IgD-negative memory B cell (primary cell): ENCODE measurements at regions not wholly inside any gene's neighbourhood (a gene's known extent, or its start where the extent isn't known, plus 50 kb on each side); places are given as distances from the start of the nearest gene placed in this dataset.

Source experiments
- H3K27ac Mint-ChIP-seq, 3 donors: one replicate each; pipeline ENCODE4 v1.8.0; 2020 to 2022; ENCODE audit warnings: mild to moderate bottlenecking in 3 of 3, mixed read lengths in 3 of 3, moderate library complexity in 1 of 3
- H3K27me3 Mint-ChIP-seq: one replicate; pipeline ENCODE4 v1.8.0; 2021; ENCODE audit warnings: mixed read lengths
- H3K36me3 Mint-ChIP-seq: one replicate; pipeline ENCODE4 v1.8.0; 2020; ENCODE audit warnings: mild to moderate bottlenecking, mixed read lengths
- H3K4me1 Mint-ChIP-seq, 3 donors: one replicate each; pipeline ENCODE4 v1.8.0; 2020 to 2022; ENCODE audit warnings: mixed read lengths in 3 of 3, mild to moderate bottlenecking in 1 of 3
- H3K4me3 Mint-ChIP-seq, 4 donors: one replicate each; pipeline ENCODE4 v1.8.0; 2020 to 2022; ENCODE audit warnings: mild to moderate bottlenecking in 4 of 4, mixed read lengths in 4 of 4, moderate library complexity in 3 of 4
- H3K9me3 Mint-ChIP-seq, 3 donors: one replicate each; pipeline ENCODE4 v1.8.0; 2020 to 2021; ENCODE audit warnings: mixed read lengths in 3 of 3, mild to moderate bottlenecking in 1 of 3

- Mint-ChIP-seq H3K36me3 (no peaks in the 10 kb centered on the region), H3K9me3 (peaks cover 0 to 9% (median 2%) of the 10 kb centered on the region in 3 donors), H3K27me3 (no peaks in the 10 kb centered on the region), H3K4me3 (no peak overlapping the region), H3K4me1 (no peaks in the 10 kb centered on the region), H3K27ac (no peak overlapping the region)
Observed at GRCh38 chr5:29796013-29796412, 1397.5 kb upstream of the CDH6 start.

GRCh38 chr5:29795096-29795652 lies 1398.3 kb upstream of the CDH6 start:
- Mint-ChIP-seq H3K9me3 (peaks cover 0 to 9% (median 2%) of the 10 kb centered on the region in 3 donors), H3K36me3 (no peaks in the 10 kb centered on the region), H3K27ac (no peak overlapping the region), H3K27me3 (no peaks in the 10 kb centered on the region), H3K4me1 (no peaks in the 10 kb centered on the region), H3K4me3 (no peak overlapping the region)

GRCh38 chr5:29794141-29794787 lies 1399.2 kb upstream of the CDH6 start:
- peaks cover 0 to 9% (median 0%) of the 10 kb centered on the region in 3 donors for H3K9me3 Mint-ChIP-seq
- no peaks in the 10 kb centered on the region for H3K4me1 Mint-ChIP-seq
- H3K36me3 Mint-ChIP-seq, result no peaks in the 10 kb centered on the region
- no peak overlapping the region for H3K27ac Mint-ChIP-seq
- H3K27me3 Mint-ChIP-seq, result no peaks in the 10 kb centered on the region
- no peak overlapping the region for H3K4me3 Mint-ChIP-seq

GRCh38 chr5:29790281-29790680 lies 1403.2 kb upstream of the CDH6 start:
- H3K36me3 Mint-ChIP-seq, result no peaks in the 10 kb centered on the region

GRCh38 chr5:29780401-29780800 lies 1413.1 kb upstream of the CDH6 start:
- Mint-ChIP-seq H3K36me3 (no peaks in the 10 kb centered on the region), H3K27ac (no peak overlapping the region), H3K4me1 (no peaks in the 10 kb centered on the region), H3K27me3 (no peaks in the 10 kb centered on the region), H3K4me3 (no peak overlapping the region), H3K9me3 (peaks cover 1 to 5% (median 2%) of the 10 kb centered on the region in 3 donors)

More at GRCh38 chr5:29790281-29790680, 1403.2 kb upstream of the CDH6 start:
- no peak overlapping the region for H3K4me3 Mint-ChIP-seq
- H3K4me1 Mint-ChIP-seq, result no peaks in the 10 kb centered on the region
- H3K27me3 Mint-ChIP-seq, result no peaks in the 10 kb centered on the region
- peaks cover 3 to 12% (median 3%) of the 10 kb centered on the region in 3 donors for H3K9me3 Mint-ChIP-seq
- no peak overlapping the region for H3K27ac Mint-ChIP-seq

- H3K9me3 Mint-ChIP-seq, result peaks cover 0 to 5% (median 4%) of the 10 kb centered on the region in 3 donors
- no peaks in the 10 kb centered on the region for H3K4me1 Mint-ChIP-seq
- H3K27me3 Mint-ChIP-seq, result no peaks in the 10 kb centered on the region
- no peak overlapping the region for H3K27ac Mint-ChIP-seq
- no peak overlapping the region for H3K4me3 Mint-ChIP-seq
- no peaks in the 10 kb centered on the region for H3K36me3 Mint-ChIP-seq
Observed at GRCh38 chr5:29779141-29779540, 1414.3 kb upstream of the CDH6 start.

GRCh38 chr5:29777373-29777772 lies 1416.1 kb upstream of the CDH6 start:
- no peaks in the 10 kb centered on the region for H3K4me1 Mint-ChIP-seq
- no peak overlapping the region for H3K27ac Mint-ChIP-seq
- no peaks in the 10 kb centered on the region for H3K36me3 Mint-ChIP-seq
- H3K9me3 Mint-ChIP-seq, result peaks cover 0 to 4% (median 2%) of the 10 kb centered on the region in 3 donors
- no peak overlapping the region for H3K4me3 Mint-ChIP-seq
- H3K27me3 Mint-ChIP-seq, result no peaks in the 10 kb centered on the region

- Mint-ChIP-seq H3K27me3 (no peaks in the 10 kb centered on the region), H3K9me3 (peaks cover 5 to 10% (median 9%) of the 10 kb centered on the region in 3 donors), H3K27ac (no peak overlapping the region), H3K4me1 (no peaks in the 10 kb centered on the region), H3K4me3 (no peak overlapping the region), H3K36me3 (no peaks in the 10 kb centered on the region)
Observed at GRCh38 chr5:29770936-29771335, 1422.5 kb upstream of the CDH6 start.

- H3K27ac Mint-ChIP-seq, result no peak overlapping the region
- no peaks in the 10 kb centered on the region for H3K36me3 Mint-ChIP-seq
- peaks cover 5 to 10% (median 9%) of the 10 kb centered on the region in 3 donors for H3K9me3 Mint-ChIP-seq
- no peaks in the 10 kb centered on the region for H3K27me3 Mint-ChIP-seq
- no peak overlapping the region for H3K4me3 Mint-ChIP-seq
- H3K4me1 Mint-ChIP-seq, result no peaks in the 10 kb centered on the region
Observed at GRCh38 chr5:29769474-29769873, 1424.0 kb upstream of the CDH6 start.

- H3K36me3 Mint-ChIP-seq, result no peaks in the 10 kb centered on the region
- no peaks in the 10 kb centered on the region for H3K4me1 Mint-ChIP-seq
- H3K4me3 Mint-ChIP-seq, result no peak overlapping the region
- H3K27ac Mint-ChIP-seq, result no peak overlapping the region
- peaks cover 4 to 12% (median 4%) of the 10 kb centered on the region in 3 donors for H3K9me3 Mint-ChIP-seq
- no peaks in the 10 kb centered on the region for H3K27me3 Mint-ChIP-seq
Observed at GRCh38 chr5:29758986-29759421, 1434.5 kb upstream of the CDH6 start.

- Mint-ChIP-seq H3K27ac (no peak overlapping the region), H3K27me3 (no peaks in the 10 kb centered on the region), H3K36me3 (no peaks in the 10 kb centered on the region), H3K9me3 (peaks cover 3 to 8% (median 5%) of the 10 kb centered on the region in 3 donors), H3K4me3 (no peak overlapping the region), H3K4me1 (no peaks in the 10 kb centered on the region)
Observed at GRCh38 chr5:29750453-29750852, 1443.0 kb upstream of the CDH6 start.

GRCh38 chr5:29744618-29745017 lies 1448.9 kb upstream of the CDH6 start:
- Mint-ChIP-seq H3K4me1 (no peaks in the 10 kb centered on the region), H3K4me3 (no peak overlapping the region), H3K9me3 (peaks cover 0 to 6% (median 0%) of the 10 kb centered on the region in 3 donors), H3K27me3 (no peaks in the 10 kb centered on the region), H3K36me3 (no peaks in the 10 kb centered on the region), H3K27ac (no peak overlapping the region)

GRCh38 chr5:29720954-29721353 lies 1472.5 kb upstream of the CDH6 start:
- no peak overlapping the region for H3K27ac Mint-ChIP-seq
- no peaks in the 10 kb centered on the region for H3K27me3 Mint-ChIP-seq
- no peaks in the 10 kb centered on the region for H3K36me3 Mint-ChIP-seq
- peaks cover 0 to 1% (median 0%) of the 10 kb centered on the region in 3 donors for H3K4me1 Mint-ChIP-seq
- H3K4me3 Mint-ChIP-seq, result no peak overlapping the region
- peaks cover 0 to 6% (median 0%) of the 10 kb centered on the region in 3 donors for H3K9me3 Mint-ChIP-seq

- peaks cover 0 to 6% (median 2%) of the 10 kb centered on the region in 3 donors for H3K9me3 Mint-ChIP-seq
- no peaks in the 10 kb centered on the region for H3K27me3 Mint-ChIP-seq
- H3K27ac Mint-ChIP-seq, result no peak overlapping the region
- H3K4me1 Mint-ChIP-seq, result peaks cover 0 to 1% (median 0%) of the 10 kb centered on the region in 3 donors
- no peak overlapping the region for H3K4me3 Mint-ChIP-seq
- H3K36me3 Mint-ChIP-seq, result no peaks in the 10 kb centered on the region
Observed at GRCh38 chr5:29719171-29719570, 1474.3 kb upstream of the CDH6 start.

- H3K4me1 Mint-ChIP-seq, result peaks cover 0 to 1% (median 0%) of the 10 kb centered on the region in 3 donors
- H3K27ac Mint-ChIP-seq, result no peak overlapping the region
- H3K27me3 Mint-ChIP-seq, result no peaks in the 10 kb centered on the region
- H3K36me3 Mint-ChIP-seq, result no peaks in the 10 kb centered on the region
- no peak overlapping the region for H3K4me3 Mint-ChIP-seq
- H3K9me3 Mint-ChIP-seq, result peaks cover 0 to 9% (median 3%) of the 10 kb centered on the region in 3 donors
Observed at GRCh38 chr5:29715167-29715566, 1478.3 kb upstream of the CDH6 start.

- Mint-ChIP-seq H3K9me3 (peaks cover 0 to 8% (median 2%) of the 10 kb centered on the region in 3 donors), H3K4me1 (no peaks in the 10 kb centered on the region), H3K4me3 (no peak overlapping the region), H3K27me3 (no peaks in the 10 kb centered on the region), H3K27ac (no peak overlapping the region), H3K36me3 (no peaks in the 10 kb centered on the region)
Observed at GRCh38 chr5:29702875-29703274, 1490.6 kb upstream of the CDH6 start.
